ENCODE measurements at regions not wholly inside any gene's neighbourhood (a gene's known extent, or its start where the extent isn't known, plus 50 kb on each side); places are given as distances from the start of the nearest gene placed in this dataset.
"Not testable (repeated sequence)": the region's sequence is repeated elsewhere in the genome, so short reads cannot be mapped to it uniquely, and the experiment has no call there.

DNA sequence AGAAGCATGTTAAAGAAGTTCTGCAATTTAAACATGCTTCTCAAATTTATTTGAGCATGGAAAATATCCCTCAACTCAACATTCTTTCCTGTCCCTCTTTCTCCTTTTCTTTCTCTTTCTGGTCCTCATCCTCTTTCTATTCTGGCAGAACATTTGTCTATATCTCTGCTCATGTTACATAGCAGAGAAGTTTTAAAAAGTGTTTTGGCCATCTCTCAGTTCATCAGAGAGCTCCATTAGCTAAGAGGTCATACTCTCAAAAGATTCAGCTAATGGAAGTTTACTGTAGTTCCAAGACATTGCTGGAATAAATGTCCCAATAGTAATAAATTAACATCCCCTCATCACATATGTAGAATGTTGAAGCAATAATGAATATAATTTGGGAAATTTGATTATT, 53.5 kb downstream of the XCL2 start:
- no peak for DNase-seq (ENCODE audit: low read depth in 1 of 2, low spot score in 1 of 2)

DNA sequence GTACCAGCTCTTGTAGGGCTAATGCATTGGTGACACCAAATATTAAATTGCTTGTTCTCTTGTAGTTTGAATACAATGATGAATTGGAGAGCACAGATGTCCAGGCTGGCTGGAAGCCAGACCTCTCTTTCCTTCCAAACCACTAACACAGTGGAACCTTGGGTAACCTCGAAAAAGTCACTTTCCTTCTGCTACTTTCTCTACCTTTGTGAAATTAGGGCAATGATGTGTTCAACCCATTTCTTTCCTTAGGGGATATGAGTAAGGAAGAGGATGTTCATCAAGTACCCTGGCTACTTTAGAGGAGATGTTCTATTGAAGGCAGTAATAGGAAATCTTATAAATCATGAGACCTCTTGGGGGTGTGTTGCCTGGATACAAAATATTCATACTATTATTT, 55.7 kb downstream of the XCL2 start:
- no peak for DNase-seq (ENCODE audit: low read depth in 1 of 2, low spot score in 1 of 2)

DNA sequence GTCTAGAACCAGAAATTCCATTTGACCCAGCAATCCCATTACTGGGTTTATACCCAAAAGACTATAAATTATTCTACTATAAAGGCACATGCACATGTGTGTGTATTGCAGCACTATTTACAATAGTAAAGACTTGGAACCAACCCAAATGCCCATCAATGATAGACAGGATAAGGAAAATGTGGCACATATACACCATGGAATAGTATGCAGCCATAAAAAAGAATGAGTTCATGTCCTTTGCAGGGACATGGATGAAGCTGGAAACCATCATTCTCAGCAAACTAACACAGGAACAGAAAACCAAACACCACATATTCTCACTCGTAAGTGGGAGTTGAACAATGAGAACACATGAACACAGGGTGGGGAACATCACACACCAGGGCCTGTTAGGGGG, 57.0 kb downstream of the XCL2 start:
- not testable (repeated sequence) for DNase-seq (ENCODE audit: low read depth in 1 of 2, low spot score in 1 of 2)

DNA sequence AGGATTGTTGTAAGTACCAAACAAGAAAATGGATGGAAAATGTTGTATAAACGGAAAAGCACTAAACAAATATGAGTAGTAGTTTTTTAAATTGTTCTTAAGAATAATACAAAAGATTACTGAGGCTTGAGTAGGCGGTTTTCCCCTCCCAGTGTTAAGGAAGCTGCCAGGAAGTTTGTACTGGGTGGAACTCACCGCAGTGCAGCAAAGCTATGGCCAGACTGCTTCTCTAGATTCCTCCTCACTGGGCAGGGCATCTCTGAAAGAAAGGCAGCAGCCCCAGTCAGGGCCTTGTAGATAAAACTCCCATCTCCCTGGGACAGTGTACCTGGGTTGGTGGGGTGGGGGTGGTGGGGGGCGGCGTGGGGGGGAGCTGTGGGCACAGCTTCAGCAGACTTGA, 58.7 kb downstream of the XCL2 start:
- no peak for DNase-seq (ENCODE audit: low read depth in 1 of 2, low spot score in 1 of 2)

DNA sequence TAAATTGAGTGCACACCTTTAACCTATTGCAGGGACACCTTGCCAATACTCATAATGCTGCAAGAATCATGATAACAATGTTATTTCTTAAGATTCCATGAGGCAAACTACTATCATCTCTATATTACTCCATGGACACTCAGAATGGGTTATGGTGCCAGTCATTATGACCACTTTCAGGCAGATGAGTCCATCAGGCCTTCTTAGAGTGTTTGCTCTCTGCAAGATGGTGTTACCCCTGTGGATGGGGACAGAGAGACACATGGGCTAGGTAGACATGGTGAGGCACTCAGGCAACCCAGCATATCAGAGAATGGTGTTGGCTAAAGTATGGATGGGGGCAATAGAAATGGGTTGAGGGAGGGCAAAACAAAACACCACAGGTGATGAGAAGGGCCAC, 59.7 kb downstream of the XCL2 start:
- no peak for DNase-seq (ENCODE audit: low read depth in 1 of 2, low spot score in 1 of 2)

DNA sequence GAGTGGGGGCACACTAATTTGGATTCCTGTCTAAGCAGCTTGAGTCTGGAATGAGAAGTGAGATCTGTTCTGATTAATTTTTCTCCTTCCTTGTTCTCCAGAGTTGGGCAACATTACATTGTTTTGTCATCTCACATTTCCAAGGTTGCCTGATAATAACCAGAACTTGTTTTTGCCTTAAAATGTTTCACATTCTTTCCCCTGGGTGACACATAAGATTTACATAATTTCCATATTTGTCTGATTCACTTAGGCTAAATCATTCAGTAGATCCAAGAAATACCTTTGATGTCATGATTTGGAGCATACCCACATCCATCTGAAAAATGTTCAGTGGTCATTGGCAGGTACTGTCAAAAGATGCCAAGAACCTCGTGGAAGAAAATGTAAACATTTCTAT, 60.3 kb downstream of the XCL2 start:
- no peak for DNase-seq (ENCODE audit: low read depth in 1 of 2, low spot score in 1 of 2)

DNA sequence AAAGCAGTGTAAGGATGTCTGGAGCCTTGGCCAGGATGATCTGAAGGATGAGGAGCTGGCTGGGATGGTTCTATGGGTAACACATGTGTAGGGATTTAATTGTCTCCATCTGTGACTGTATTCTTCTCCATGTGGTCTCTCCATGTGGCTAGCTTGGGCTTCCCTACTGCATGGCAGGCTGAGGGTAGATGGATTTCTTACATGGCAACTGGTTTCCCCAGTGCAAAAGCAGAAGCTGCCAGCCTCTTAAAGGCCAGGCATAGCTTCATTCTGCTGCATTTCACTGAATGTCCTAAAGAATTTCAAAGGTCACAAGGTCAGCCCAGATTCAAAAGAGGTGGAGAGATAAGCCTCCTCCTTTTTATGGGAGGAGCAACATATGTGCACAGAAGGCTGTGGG, 61.7 kb downstream of the XCL2 start:
- no peak for DNase-seq (ENCODE audit: low read depth in 1 of 2, low spot score in 1 of 2)

DNA sequence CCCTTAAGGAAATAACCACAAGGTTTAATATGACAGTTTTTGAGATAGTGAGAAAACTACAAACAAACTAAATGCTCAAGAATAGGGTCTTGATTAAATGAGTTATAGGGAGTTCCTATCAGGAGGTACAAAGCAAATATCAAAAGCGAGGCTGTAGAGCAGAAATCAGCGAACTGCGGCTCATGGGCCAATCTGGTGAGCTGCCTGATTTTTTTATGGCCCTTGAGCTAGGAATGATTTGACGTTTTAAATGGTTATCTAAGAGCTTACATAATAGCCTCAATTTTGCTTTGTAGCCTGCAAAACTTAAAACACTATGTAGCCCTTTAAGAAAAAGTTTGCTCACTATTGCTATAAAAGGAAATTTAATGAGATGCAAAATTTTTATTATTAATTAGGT, 62.2 kb downstream of the XCL2 start:
- no peak for DNase-seq (ENCODE audit: low read depth in 1 of 2, low spot score in 1 of 2)

DNA sequence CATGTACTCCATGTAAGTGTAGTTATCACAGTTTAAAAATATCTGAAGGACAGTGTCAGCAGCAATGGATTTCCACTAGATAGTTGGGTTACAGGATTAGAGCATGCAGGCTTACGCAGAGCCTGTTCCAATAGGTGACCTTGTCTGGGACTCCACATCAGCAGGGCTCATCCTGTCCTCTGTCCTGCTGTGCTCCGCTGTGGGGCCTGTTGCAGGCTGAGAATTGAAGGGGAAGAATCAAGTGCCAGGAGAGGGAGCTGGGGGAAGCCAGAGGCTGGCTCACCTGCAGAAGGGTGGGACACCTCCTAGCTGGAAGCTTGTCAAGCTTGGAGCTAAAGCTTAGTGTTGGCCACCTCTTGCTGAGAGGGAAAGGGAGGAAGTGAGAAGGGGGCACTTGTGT, 62.8 kb downstream of the XCL2 start:
- DNase-seq (ENCODE audit: low read depth in 1 of 2, low spot score in 1 of 2): no peak

DNA sequence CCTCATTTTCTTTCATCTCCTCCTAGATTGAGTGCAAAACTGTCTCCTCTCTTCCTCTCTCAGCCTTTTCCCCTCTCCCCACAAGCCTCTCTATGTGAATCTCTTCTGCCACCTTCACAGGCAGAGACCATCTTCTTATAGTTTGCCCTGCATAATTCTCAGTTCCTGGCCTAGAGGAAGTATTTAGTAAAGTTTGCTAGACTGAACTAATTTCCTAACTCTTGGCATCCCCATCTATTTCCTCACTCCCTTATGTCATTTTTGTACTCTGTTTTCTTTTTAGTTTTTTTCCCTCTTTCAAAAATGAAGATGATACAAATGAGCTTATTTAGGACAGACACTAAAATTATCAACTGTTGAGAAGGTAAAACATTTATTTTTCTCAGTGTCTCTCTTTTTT, 66.0 kb downstream of the XCL2 start:
- no peak for DNase-seq (ENCODE audit: low read depth in 1 of 2, low spot score in 1 of 2)

DNA sequence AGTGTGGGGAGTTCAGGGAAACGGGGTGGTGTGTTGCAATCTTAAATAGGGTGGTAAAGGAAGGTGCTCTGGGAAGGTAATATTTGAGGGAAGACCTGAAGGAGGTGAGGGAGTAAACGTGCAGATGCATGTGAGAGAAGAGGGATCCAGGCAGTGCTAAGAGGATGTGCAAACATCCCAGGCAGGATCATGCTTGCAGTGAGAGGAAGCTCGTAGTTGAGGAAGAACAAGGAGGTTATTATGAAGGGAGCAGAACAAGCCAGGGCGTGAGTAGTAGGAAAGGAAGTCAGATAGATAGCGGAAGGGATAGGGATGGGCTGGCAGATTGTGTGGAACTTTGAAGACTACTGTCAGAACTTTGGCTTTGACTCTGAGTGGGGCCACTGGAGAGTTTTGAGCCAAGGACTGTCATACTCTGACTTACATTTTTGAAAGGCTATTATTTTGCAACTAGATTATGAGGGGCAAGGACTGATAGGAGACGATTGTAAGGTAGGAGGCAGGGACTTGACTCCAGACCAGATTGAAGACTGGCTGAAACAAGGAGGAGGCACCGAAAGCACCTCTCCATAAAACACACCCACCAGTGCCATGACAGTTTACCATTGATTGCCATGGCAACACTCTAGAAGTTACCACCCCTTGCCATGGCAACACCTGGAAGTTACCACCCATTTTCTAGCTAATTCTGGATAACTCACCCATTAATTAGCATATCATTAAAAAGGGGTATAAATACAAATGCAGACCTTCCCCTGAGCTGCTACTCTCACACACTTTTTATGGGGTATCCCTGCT, 67.0 kb downstream of the XCL2 start:
- no peak for DNase-seq (ENCODE audit: low read depth in 1 of 2, low spot score in 1 of 2)

DNA sequence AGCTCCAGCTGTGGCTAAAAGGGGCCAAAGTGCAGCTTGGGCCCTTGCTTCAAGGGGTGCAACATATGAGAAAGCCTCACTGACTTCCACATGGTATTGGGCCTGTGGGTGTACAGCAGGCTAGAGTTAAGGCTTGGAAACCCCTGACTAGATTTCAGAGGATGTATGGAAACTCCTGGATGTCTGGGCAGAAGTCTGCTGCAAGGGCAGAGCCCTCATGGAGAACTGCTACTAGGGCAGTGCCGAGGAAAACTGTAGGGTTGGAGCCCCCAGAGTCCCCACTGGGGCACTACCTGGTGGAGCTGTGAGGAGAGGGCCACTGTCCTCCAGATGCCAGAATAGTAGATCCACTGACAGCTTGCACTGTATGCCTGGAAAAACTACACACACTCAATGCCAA, 69.5 kb downstream of the XCL2 start:
- DNase-seq (ENCODE audit: low read depth in 1 of 2, low spot score in 1 of 2): no peak

DNA sequence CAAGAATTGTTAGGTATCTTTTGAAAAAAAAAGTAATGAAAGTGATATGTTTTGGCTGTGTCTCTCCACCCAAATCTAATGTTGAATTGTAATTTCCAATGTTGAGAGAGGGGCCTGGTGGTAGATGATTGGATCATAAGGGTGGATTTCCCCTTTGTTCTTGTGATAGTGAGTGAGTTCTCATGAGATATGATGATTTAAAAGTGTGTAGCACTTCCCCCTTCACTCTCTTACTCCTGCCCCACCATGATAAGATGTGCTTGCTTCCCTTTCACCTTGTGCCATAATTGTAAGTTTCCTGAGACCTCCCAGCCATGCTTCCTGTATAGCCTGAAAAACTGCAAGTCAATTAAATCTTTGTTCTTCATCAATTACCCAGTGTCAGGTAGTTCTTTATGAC, 70.7 kb downstream of the XCL2 start:
- no peak for DNase-seq (ENCODE audit: low read depth in 1 of 2, low spot score in 1 of 2)

DNA sequence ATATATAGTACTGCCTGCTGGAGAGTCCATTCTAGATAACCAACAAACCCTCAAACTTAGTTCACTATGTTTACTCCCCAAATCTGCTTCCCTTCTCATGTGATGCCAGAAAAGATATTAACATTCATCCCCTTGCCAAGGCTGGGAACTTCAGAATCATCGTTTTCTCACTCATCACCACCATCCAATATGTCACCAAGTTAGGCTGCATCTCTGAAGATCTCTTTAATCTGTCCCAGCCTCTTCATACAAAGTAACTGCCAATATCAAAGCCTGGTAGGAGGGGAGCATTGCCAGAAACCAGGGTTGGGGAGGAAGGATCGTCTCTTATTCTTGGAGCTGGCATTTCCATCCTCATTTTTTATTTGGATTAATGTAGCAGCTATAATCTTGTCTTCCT, 71.6 kb downstream of the XCL2 start:
- DNase-seq (ENCODE audit: low read depth in 1 of 2, low spot score in 1 of 2): no peak

DNA sequence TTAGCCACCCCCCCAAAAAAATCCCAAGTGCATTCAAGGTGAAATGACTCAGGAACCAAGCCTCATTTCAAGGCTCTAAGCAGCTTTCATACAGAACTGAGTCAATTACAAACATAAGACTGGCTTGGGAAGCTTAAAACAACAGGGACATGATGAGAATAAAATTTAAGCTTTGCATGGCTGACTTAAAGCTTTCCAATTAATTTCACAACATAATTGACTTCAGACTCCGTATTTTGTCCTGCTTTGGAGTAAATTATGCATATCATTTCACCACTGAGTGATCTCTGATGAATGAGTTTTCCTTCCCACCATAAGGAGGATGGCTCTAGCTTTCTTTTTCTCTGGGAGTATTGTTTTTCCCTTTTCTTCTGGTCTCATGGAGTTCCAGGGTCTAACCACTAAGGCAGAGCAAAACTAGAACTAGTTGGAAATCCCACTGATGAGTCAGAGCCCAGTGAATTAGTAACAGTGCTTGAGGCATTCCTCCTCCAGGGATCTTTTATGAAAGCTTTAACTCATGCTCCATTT, 72.8 kb downstream of the XCL2 start:
- DNase-seq (ENCODE audit: low read depth in 1 of 2, low spot score in 1 of 2): no peak

DNA sequence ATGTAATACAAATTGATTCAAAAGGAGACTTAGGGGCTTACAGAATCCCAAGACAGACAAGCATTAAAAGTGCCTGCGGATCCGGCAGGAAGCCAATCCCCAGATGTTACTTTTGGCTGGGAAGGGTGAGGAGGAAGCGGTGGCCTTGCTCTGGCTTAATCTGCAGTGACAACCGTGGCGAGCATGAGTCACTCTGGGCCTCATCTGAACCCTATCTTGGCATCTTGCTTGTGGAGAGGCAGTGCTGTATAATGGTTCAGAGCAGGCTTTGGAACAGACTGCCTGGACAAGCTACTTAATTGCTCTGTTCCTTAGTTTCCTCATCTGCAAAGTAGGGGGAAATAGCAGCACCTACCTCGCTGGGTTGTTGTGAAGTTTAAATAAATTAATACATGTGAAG, 74.1 kb downstream of the XCL2 start:
- DNase-seq (ENCODE audit: low read depth in 1 of 2, low spot score in 1 of 2): no peak

DNA sequence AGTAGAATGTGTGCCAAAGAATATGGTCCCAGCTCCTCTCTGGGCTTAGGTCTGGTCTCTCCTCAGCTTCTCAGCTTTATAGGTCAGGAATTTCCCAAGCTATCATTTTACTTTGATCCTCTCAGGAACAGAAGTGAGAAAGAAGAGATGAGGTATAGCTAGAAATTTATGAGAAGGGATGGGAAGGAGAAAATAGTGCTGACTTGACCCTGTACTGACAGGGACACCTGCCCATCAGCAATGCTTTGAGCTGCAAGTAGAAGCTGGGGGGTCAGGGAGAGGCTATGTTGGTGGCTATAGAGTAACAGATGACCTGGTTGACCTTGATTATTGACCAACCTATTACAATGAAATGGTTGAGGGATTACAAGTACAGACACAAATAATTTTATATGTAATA, 75.0 kb downstream of the XCL2 start:
- DNase-seq (ENCODE audit: low read depth in 1 of 2, low spot score in 1 of 2): no peak

DNA sequence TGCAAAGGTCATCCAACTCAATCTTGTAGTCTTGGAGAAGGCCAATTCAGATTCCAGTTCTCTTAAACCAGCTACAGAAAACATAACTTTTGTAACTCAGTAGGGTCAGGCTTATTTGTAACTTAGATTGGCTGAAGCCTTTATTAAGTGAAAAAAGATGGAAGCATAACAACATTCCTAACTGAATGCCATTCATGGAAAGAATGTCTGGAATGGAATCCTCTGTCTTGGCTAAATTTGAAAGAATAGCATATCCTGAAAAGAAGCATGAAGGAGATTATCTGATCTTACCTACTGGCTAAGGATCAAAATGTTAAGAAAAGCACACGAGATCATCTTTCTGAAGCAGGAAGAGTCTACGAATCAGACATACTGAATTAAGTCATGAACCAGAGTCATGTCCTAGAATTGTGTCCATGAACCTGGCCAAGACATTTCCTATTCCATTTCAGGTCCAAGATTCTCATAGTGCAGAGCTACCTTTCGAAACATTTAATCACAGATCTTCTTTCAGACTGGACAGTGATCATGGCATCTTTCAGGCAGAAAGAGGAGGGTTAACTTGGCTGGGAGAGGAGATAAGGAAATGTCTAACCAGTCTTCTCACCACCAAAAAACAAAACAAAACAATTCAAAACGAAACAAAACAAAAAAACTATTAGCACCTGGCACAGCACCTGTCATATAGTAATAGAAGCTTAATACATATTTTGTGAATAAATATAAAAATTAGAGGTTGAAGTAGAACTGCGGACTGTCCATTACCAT, 75.6 kb downstream of the XCL2 start:
- DNase-seq (ENCODE audit: low read depth in 1 of 2, low spot score in 1 of 2): no peak

DNA sequence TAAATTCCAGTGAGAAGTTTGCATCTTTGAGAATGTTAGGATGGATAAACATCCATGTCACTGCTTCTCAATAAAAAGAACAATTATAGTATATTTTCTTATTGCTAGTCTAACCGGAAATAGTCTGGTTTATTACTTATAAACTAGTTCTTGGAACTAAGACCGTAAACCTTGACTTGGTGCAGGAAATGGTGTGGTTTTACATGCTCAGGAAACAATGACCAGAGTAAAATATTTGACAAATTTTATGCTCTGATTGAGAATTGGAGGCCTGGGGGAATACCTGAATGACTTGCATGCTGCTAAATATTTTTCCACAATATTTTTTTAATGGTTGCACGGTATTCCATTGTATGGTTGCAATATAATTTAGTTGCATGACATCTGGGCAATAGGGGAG, 76.3 kb downstream of the XCL2 start:
- no peak for DNase-seq (ENCODE audit: low read depth in 1 of 2, low spot score in 1 of 2)

DNA sequence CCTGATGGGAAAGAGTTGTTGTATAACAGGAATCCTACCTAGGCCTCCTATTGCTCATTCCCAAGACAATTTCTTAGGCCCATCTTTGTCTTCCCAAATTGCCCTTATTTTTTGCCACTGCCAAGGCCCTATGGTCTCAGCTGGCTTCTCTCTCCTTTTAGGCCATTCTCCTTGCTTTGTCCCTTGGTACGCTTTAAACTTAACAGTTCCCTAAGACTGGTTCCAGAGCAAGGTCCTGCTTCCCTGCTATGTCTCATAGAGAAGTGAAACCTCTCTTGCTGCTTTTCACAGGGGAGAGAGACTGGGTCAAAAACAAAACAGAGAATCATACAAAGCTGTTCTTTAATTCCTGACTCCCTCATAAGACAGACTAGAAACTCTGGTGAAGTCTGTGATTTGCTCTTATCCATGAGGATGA, 77.1 kb downstream of the XCL2 start:
- no peak for DNase-seq (ENCODE audit: low read depth in 1 of 2, low spot score in 1 of 2)

DNA sequence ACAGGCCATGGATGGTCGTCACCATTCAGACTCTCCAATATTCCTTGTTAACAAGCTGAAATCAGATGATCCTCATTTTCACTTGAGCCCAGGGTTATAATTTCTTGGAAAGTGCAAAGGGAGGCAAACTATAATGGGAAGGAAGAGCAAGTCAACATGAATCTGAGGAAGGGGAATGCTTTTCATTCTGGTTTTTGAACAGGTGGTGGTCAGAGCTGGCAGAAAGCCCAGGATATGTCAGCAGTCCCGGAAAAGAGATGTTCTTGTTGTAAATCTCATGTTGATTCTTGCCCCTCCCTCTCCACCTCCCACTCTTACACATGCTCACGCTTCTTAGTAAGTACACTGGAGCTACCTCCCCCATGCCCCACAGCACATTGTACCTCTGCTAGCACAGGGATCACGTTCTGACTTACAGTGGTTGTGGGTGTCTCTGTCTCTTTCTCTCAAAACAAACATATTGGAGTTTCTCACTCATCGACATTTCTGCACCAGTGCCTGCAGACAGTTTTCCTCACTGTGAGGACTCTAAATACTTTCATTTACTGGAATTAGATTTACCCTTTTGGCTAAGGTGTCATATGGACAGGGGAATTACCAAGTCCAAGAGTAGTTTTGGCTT, 77.6 kb downstream of the XCL2 start:
- DNase-seq (ENCODE audit: low read depth in 1 of 2, low spot score in 1 of 2): no peak

DNA sequence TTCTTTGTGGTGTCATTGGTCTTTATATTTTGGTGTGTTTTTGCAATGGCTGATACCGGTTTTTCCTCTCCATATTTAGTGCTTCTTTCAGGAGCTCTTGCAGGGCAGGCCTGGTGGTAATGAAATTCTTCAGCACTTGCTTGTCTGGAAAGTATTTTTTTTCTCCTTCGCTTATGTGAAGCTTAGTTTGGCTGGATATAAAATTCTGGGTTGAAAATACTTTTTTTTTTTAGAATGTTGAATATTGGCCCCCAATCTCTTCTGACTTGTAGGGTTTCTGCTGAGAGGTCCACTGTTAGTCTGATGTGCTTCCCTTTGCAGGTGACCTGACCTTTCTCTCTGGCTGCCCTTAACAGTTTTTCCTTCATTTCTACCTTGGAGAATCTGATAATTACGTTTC, 82.7 kb downstream of the XCL2 start:
- DNase-seq (ENCODE audit: low read depth in 1 of 2, low spot score in 1 of 2): not testable (repeated sequence)
